SH-SY5Y (cell line): ENCODE measurements at regions not wholly inside any gene's neighbourhood (a gene's known extent, or its start where the extent isn't known, plus 50 kb on each side); places are given as distances from the start of the nearest gene placed in this dataset.

Experiments used
- GATA2 ChIP-seq: IDR thresholded peaks from 2 replicates; pipeline ENCODE4 v1.6.1; 2011; ENCODE audit warnings: mild to moderate bottlenecking, low read depth, low read length
- GATA3 ChIP-seq: IDR thresholded peaks from 2 replicates; pipeline ENCODE4 v1.6.1; 2011; ENCODE audit warnings: low read depth, mild to moderate bottlenecking, low read length, moderate library complexity

- TF ChIP-seq GATA2 (no peak), GATA3 (no peak)
Observed at GRCh38 chr19:32165750-32166149, 179.7 kb upstream of the ZNF507 start.
